H1 (cell line): ENCODE measurements at regions not wholly inside any gene's neighbourhood (a gene's known extent, or its start where the extent isn't known, plus 50 kb on each side); places are given as distances from the start of the nearest gene placed in this dataset.

Source experiments
- RFX5 ChIP-seq: IDR thresholded peaks from 2 replicates; pipeline ENCODE4 v1.6.1; 2011; ENCODE audit warnings: low read depth, low read length, improper control_type of control experiment, borderline replicate concordance
- TF ChIP-seq, protein P1 (sequence below): fragments of 300-600 bp; sonication (generic); IDR thresholded peaks from 2 replicates; pipeline ENCODE4 v1.7.1; 2012; ENCODE audit warnings: low read length, moderate library complexity, mild to moderate bottlenecking, inconsistent platforms; ENCODE audit not compliant: insufficient replicate concordance

DNA sequence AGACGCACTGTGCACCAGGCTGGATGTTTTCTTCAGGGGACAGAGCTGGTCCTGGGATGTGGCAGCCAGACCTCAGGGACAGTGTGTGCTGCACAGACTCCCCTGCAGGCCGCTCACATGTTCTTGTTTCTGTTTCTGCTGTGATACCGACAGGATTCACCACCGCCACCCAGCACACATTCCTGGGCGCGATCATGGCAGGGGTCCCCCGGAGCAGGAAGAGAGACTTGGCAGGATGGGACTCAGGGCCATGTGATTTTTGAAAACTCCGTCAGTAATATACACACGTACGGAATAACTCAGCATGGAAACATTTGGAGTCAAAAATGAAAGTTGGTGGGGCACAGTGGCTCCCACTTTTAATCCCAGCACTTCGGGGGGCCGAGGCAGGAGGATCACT is 79.0 kb downstream of the HAPSTR1 start (continued):
- TF ChIP-seq, protein P1, sequence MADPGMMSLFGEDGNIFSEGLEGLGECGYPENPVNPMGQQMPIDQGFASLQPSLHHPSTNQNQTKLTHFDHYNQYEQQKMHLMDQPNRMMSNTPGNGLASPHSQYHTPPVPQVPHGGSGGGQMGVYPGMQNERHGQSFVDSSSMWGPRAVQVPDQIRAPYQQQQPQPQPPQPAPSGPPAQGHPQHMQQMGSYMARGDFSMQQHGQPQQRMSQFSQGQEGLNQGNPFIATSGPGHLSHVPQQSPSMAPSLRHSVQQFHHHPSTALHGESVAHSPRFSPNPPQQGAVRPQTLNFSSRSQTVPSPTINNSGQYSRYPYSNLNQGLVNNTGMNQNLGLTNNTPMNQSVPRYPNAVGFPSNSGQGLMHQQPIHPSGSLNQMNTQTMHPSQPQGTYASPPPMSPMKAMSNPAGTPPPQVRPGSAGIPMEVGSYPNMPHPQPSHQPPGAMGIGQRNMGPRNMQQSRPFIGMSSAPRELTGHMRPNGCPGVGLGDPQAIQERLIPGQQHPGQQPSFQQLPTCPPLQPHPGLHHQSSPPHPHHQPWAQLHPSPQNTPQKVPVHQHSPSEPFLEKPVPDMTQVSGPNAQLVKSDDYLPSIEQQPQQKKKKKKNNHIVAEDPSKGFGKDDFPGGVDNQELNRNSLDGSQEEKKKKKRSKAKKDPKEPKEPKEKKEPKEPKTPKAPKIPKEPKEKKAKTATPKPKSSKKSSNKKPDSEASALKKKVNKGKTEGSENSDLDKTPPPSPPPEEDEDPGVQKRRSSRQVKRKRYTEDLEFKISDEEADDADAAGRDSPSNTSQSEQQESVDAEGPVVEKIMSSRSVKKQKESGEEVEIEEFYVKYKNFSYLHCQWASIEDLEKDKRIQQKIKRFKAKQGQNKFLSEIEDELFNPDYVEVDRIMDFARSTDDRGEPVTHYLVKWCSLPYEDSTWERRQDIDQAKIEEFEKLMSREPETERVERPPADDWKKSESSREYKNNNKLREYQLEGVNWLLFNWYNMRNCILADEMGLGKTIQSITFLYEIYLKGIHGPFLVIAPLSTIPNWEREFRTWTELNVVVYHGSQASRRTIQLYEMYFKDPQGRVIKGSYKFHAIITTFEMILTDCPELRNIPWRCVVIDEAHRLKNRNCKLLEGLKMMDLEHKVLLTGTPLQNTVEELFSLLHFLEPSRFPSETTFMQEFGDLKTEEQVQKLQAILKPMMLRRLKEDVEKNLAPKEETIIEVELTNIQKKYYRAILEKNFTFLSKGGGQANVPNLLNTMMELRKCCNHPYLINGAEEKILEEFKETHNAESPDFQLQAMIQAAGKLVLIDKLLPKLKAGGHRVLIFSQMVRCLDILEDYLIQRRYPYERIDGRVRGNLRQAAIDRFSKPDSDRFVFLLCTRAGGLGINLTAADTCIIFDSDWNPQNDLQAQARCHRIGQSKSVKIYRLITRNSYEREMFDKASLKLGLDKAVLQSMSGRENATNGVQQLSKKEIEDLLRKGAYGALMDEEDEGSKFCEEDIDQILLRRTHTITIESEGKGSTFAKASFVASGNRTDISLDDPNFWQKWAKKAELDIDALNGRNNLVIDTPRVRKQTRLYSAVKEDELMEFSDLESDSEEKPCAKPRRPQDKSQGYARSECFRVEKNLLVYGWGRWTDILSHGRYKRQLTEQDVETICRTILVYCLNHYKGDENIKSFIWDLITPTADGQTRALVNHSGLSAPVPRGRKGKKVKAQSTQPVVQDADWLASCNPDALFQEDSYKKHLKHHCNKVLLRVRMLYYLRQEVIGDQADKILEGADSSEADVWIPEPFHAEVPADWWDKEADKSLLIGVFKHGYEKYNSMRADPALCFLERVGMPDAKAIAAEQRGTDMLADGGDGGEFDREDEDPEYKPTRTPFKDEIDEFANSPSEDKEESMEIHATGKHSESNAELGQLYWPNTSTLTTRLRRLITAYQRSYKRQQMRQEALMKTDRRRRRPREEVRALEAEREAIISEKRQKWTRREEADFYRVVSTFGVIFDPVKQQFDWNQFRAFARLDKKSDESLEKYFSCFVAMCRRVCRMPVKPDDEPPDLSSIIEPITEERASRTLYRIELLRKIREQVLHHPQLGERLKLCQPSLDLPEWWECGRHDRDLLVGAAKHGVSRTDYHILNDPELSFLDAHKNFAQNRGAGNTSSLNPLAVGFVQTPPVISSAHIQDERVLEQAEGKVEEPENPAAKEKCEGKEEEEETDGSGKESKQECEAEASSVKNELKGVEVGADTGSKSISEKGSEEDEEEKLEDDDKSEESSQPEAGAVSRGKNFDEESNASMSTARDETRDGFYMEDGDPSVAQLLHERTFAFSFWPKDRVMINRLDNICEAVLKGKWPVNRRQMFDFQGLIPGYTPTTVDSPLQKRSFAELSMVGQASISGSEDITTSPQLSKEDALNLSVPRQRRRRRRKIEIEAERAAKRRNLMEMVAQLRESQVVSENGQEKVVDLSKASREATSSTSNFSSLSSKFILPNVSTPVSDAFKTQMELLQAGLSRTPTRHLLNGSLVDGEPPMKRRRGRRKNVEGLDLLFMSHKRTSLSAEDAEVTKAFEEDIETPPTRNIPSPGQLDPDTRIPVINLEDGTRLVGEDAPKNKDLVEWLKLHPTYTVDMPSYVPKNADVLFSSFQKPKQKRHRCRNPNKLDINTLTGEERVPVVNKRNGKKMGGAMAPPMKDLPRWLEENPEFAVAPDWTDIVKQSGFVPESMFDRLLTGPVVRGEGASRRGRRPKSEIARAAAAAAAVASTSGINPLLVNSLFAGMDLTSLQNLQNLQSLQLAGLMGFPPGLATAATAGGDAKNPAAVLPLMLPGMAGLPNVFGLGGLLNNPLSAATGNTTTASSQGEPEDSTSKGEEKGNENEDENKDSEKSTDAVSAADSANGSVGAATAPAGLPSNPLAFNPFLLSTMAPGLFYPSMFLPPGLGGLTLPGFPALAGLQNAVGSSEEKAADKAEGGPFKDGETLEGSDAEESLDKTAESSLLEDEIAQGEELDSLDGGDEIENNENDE: no peak
- no peak for TF ChIP-seq RFX5
